Osteocyte (in vitro differentiated cells): ENCODE measurements at regions not wholly inside any gene's neighbourhood (a gene's known extent, or its start where the extent isn't known, plus 50 kb on each side); places are given as distances from the start of the nearest gene placed in this dataset.

Source experiments
- DNase-seq: peaks from one replicate; pipeline ENCODE4 v3.0.0; 2021; ENCODE audit warnings: mixed read lengths; ENCODE audit not compliant: unreplicated experiment; ENCODE audit errors: extremely low spot score
- H3K27ac Mint-ChIP-seq: one replicate; pipeline ENCODE4 v1.8.0; 2021; ENCODE audit warnings: mild to moderate bottlenecking, mixed read lengths; ENCODE audit not compliant: unreplicated experiment
- H3K27me3 Mint-ChIP-seq: one replicate; pipeline ENCODE4 v1.8.0; 2021; ENCODE audit warnings: mixed read lengths; ENCODE audit not compliant: unreplicated experiment
- H3K36me3 Mint-ChIP-seq: one replicate; pipeline ENCODE4 v1.8.0; 2021; ENCODE audit warnings: mixed read lengths; ENCODE audit not compliant: unreplicated experiment
- H3K4me1 Mint-ChIP-seq: one replicate; pipeline ENCODE4 v1.8.0; 2021; ENCODE audit warnings: mixed read lengths; ENCODE audit not compliant: unreplicated experiment
- H3K4me3 Mint-ChIP-seq: one replicate; pipeline ENCODE4 v1.8.0; 2021; ENCODE audit warnings: mild to moderate bottlenecking, moderate library complexity, mixed read lengths; ENCODE audit not compliant: unreplicated experiment
- H3K9me3 Mint-ChIP-seq: one replicate; pipeline ENCODE4 v1.8.0; 2021; ENCODE audit warnings: mixed read lengths; ENCODE audit not compliant: unreplicated experiment
- TF ChIP-seq, protein P1 (sequence below): fragments of 200-600 bp; sonication (generic); IDR thresholded peaks from 2 replicates; pipeline ENCODE4 v1.5.0; 2021; ENCODE audit warnings: antibody characterized with exemption, mild to moderate bottlenecking, moderate library complexity

DNA sequence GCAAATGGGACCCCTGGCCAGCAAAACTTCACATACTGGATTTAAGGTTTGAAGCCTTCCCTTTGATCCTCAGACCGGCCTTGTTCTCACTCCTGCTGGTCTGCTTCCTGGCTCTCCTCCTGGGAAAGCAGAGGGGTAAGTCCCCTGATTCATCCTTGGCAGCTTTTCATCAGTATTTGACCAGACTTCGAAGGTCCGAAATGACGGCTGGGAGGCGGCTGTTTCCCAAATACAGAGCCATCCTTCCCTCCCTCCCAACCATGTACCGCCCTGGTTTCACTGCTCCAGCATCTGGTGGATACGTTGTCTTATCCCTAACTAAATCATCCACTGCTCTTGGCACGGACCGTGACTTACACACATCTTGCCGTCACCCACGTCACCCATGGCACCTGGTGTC lies 265.5 kb downstream of the BCOR start:
- no peaks in the 10 kb centered on the region for H3K9me3 Mint-ChIP-seq
- no peaks in the 10 kb centered on the region for H3K4me1 Mint-ChIP-seq
- no peak overlapping the region for H3K27ac Mint-ChIP-seq

DNA sequence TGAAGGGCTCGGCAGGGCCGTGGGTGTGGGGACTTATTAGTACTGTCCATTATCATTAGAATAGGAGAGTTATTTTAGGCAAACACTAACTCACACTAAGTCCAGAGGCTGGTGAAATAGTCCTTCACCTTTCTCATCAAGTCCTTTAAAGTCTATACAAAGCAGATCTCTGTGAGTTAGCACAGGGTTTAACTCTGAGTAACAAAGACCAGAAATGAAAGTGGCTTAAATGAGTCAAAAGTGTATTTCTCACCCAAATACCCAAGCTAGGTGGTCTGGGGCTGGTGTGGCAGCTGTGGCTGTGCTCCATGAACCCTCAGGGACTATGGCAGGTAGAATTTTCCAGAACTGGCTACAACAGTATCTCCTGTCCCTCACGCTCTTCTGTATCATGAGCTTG lies 263.2 kb downstream of the BCOR start:
- H3K27me3 Mint-ChIP-seq, result no peaks in the 10 kb centered on the region
- H3K27ac Mint-ChIP-seq, result no peak overlapping the region
- TF ChIP-seq, protein P1, sequence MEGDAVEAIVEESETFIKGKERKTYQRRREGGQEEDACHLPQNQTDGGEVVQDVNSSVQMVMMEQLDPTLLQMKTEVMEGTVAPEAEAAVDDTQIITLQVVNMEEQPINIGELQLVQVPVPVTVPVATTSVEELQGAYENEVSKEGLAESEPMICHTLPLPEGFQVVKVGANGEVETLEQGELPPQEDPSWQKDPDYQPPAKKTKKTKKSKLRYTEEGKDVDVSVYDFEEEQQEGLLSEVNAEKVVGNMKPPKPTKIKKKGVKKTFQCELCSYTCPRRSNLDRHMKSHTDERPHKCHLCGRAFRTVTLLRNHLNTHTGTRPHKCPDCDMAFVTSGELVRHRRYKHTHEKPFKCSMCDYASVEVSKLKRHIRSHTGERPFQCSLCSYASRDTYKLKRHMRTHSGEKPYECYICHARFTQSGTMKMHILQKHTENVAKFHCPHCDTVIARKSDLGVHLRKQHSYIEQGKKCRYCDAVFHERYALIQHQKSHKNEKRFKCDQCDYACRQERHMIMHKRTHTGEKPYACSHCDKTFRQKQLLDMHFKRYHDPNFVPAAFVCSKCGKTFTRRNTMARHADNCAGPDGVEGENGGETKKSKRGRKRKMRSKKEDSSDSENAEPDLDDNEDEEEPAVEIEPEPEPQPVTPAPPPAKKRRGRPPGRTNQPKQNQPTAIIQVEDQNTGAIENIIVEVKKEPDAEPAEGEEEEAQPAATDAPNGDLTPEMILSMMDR, result no peak
- H3K4me3 Mint-ChIP-seq, result no peak overlapping the region
- H3K36me3 Mint-ChIP-seq, result no peaks in the 10 kb centered on the region
- no peak for DNase-seq
- no peaks in the 10 kb centered on the region for H3K9me3 Mint-ChIP-seq
- no peaks in the 10 kb centered on the region for H3K4me1 Mint-ChIP-seq

More for the DNA sequence above, 265.5 kb downstream of the BCOR start:
- H3K4me3 Mint-ChIP-seq, result no peak overlapping the region
- no peaks in the 10 kb centered on the region for H3K36me3 Mint-ChIP-seq
- TF ChIP-seq, protein P1, result no peak
- DNase-seq, result no peak
- no peaks in the 10 kb centered on the region for H3K27me3 Mint-ChIP-seq

DNA sequence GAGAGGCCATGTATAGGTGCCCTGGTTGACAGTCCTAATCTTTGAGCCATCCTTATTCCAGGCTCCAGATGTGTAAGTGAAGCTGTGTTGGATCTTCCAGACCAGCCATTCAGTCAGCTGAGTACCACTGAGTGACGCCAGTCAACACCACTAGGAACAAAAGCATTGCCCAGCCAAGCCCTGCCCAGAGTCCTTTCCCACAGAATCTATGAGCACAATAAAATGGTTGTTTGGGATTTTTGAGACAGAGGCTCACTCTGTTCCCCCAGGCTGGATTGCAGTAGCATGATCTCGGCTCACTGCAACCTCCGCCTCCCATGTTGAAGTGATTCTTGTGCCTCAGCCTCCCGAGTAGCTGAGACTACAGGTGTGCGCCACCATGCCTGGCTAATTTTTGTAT lies 262.5 kb downstream of the BCOR start:
- H3K27me3 Mint-ChIP-seq, result no peaks in the 10 kb centered on the region
- no peaks in the 10 kb centered on the region for H3K9me3 Mint-ChIP-seq
- no peaks in the 10 kb centered on the region for H3K36me3 Mint-ChIP-seq
- H3K4me1 Mint-ChIP-seq, result no peaks in the 10 kb centered on the region
- no peak for DNase-seq
- no peak overlapping the region for H3K27ac Mint-ChIP-seq
- no peak overlapping the region for H3K4me3 Mint-ChIP-seq
- TF ChIP-seq, protein P1, result no peak

DNA sequence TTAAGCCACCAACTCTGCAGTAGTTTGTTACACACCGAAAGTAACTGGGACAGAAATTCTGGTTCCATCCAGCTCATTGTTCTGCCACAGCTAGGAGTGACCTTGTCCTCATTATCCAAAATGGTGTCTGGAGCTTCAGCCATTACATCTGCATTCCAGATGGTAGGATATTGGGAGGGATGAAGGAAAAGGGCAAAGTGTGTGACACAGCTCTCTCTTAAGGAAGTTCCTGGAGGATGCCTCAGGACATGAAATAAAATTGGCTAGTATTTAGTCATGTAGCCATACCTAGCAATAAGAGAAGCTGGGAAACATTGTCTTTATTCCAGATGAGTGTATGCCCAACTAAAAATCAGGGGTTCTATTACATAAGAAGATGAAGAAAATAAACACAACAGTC lies 262.0 kb downstream of the BCOR start:
- DNase-seq, result no peak
- no peak overlapping the region for H3K4me3 Mint-ChIP-seq
- H3K4me1 Mint-ChIP-seq, result no peaks in the 10 kb centered on the region
- H3K27me3 Mint-ChIP-seq, result no peaks in the 10 kb centered on the region
- H3K9me3 Mint-ChIP-seq, result no peaks in the 10 kb centered on the region
- H3K27ac Mint-ChIP-seq, result no peak overlapping the region
- no peaks in the 10 kb centered on the region for H3K36me3 Mint-ChIP-seq
- TF ChIP-seq, protein P1, result no peak

DNA sequence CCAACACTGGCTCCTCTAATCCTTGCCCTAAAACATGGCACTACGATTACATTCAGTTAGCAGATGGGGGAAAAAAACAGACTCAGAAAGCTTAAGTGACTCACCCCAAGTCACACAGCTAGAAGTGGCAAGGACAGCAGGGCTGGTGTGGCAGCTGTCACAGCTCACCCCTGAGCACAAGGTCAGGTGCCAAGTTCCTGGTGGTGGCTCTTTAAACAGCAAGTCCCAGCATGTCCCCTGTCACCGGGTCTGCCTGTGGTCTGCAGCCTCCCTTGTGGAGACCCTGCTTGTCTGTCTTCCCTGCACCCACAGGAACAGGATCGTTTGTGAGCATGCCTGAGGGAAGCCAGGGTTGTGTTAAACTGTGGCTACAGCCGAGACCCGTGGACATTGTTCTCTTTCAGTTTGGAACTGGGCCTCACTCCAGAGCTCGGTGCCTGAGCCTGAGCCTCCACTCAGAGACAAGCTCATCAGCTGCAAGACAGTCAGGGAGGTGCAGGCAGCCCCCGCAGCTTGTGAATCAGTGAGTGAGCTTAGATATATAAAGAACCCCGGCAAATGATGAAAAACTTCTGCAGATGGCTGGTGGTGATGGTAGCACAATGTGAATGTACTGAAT lies 260.8 kb downstream of the BCOR start:
- no peaks in the 10 kb centered on the region for H3K9me3 Mint-ChIP-seq
- no peaks in the 10 kb centered on the region for H3K36me3 Mint-ChIP-seq

More for the DNA sequence above, 260.8 kb downstream of the BCOR start:
- Mint-ChIP-seq H3K27ac (no peak overlapping the region), H3K4me3 (no peak overlapping the region), H3K4me1 (no peaks in the 10 kb centered on the region), H3K27me3 (no peaks in the 10 kb centered on the region)
- no peak for DNase-seq
- TF ChIP-seq, protein P1, result no peak
